OCI-LY1 (cell line): ENCODE measurements at regions not wholly inside any gene's neighbourhood (a gene's known extent, or its start where the extent isn't known, plus 50 kb on each side); places are given as distances from the start of the nearest gene placed in this dataset.

Source experiments
- H2AFZ ChIP-seq: fragments of 200-600 bp; sonication (generic), shearing (Covaris generic); 2 replicates; pipeline ENCODE4 v1.6.0; 2014; ENCODE audit warnings: antibody characterized with exemption, mild to moderate bottlenecking, low read length
- H3F3A ChIP-seq: fragments of 200-600 bp; sonication (generic), shearing (Covaris generic); 2 replicates; pipeline ENCODE4 v1.6.0; 2014; ENCODE audit warnings: mild to moderate bottlenecking, antibody characterized with exemption, low read length, moderate library complexity; ENCODE audit not compliant: insufficient read depth
- H3K27ac ChIP-seq: fragments of 200-600 bp; sonication (generic); 2 replicates; pipeline ENCODE4 v1.5.1; 2014; ENCODE audit warnings: low read length, mixed run types, mild to moderate bottlenecking, low read depth; ENCODE audit not compliant: poor library complexity, severe bottlenecking
- H3K27me3 ChIP-seq: fragments of 200-600 bp; sonication (generic); 2 replicates; pipeline ENCODE4 v1.6.0; 2014; ENCODE audit warnings: antibody characterized with exemption, mild to moderate bottlenecking, low read length, moderate library complexity; ENCODE audit not compliant: insufficient read depth
- H3K36me3 ChIP-seq: fragments of 200-600 bp; sonication (generic); 2 replicates; pipeline ENCODE4 v1.6.1; 2014; ENCODE audit warnings: mild to moderate bottlenecking, antibody characterized with exemption, low read length, moderate library complexity, mixed read lengths; ENCODE audit not compliant: insufficient read depth
- H3K4me1 ChIP-seq: fragments of 200-600 bp; sonication (generic); 2 replicates; pipeline ENCODE4 v1.5.1; 2014; ENCODE audit warnings: mild to moderate bottlenecking, low read length, moderate library complexity; ENCODE audit not compliant: insufficient read depth, severe bottlenecking
- H3K4me2 ChIP-seq: fragments of 200-600 bp; sonication (generic), shearing (Covaris generic); 2 replicates; pipeline ENCODE4 v1.6.1; 2014; ENCODE audit warnings: low read length
- H3K4me3 ChIP-seq: fragments of 200-600 bp; sonication (generic); 2 replicates; pipeline ENCODE4 v1.5.1; 2014; ENCODE audit warnings: low read length, low read depth, mild to moderate bottlenecking, mixed read lengths; ENCODE audit not compliant: poor library complexity, severe bottlenecking
- H3K79me2 ChIP-seq: fragments of 200-600 bp; shearing (Covaris generic); 2 replicates; pipeline ENCODE4 v1.6.1; 2016; ENCODE audit warnings: mixed run types, low read length, mixed read lengths; ENCODE audit not compliant: insufficient read depth
- H3K9ac ChIP-seq: fragments of 200-600 bp; sonication (generic), shearing (Covaris generic); 2 replicates; pipeline ENCODE4 v1.6.1; 2014; ENCODE audit warnings: mild to moderate bottlenecking, low read length, mixed read lengths
- H3K9me2 ChIP-seq: fragments of 200-600 bp; sonication (generic), shearing (Covaris generic); 2 replicates; pipeline ENCODE4 v1.6.1; 2014; ENCODE audit warnings: low read depth, mild to moderate bottlenecking, low read length, mixed read lengths
- H3K9me3 ChIP-seq: fragments of 200-600 bp; shearing (Covaris generic); 2 replicates; pipeline ENCODE4 v1.6.1; 2014; ENCODE audit warnings: low read length, mixed read lengths
- H4K20me1 ChIP-seq: fragments of 200-600 bp; sonication (generic), shearing (Covaris generic); 2 replicates; pipeline ENCODE4 v1.6.0; 2016; ENCODE audit warnings: mild to moderate bottlenecking, low read length; ENCODE audit not compliant: insufficient read depth
- EZH2 ChIP-seq: fragments of 200-600 bp; sonication (generic), shearing (Covaris generic); IDR thresholded peaks from 2 replicates; pipeline ENCODE4 v1.8.0; 2017; ENCODE audit warnings: borderline replicate concordance, mixed run types, mild to moderate bottlenecking, antibody characterized with exemption, low read length, moderate library complexity, mixed read lengths
- TF ChIP-seq, protein P1 (sequence below): fragments of 200-600 bp; sonication (generic), shearing (Covaris generic); IDR thresholded peaks from 2 replicates; pipeline ENCODE4 v1.5.1; 2017; ENCODE audit warnings: mild to moderate bottlenecking, antibody characterized with exemption, low read length, moderate library complexity, mixed read lengths

- H3K27me3 ChIP-seq = no peaks in the 10 kb centered on the region
- H3K4me3 ChIP-seq = no peak overlapping the region
- no peaks in the 10 kb centered on the region for H3F3A ChIP-seq
- TF ChIP-seq, protein P1, sequence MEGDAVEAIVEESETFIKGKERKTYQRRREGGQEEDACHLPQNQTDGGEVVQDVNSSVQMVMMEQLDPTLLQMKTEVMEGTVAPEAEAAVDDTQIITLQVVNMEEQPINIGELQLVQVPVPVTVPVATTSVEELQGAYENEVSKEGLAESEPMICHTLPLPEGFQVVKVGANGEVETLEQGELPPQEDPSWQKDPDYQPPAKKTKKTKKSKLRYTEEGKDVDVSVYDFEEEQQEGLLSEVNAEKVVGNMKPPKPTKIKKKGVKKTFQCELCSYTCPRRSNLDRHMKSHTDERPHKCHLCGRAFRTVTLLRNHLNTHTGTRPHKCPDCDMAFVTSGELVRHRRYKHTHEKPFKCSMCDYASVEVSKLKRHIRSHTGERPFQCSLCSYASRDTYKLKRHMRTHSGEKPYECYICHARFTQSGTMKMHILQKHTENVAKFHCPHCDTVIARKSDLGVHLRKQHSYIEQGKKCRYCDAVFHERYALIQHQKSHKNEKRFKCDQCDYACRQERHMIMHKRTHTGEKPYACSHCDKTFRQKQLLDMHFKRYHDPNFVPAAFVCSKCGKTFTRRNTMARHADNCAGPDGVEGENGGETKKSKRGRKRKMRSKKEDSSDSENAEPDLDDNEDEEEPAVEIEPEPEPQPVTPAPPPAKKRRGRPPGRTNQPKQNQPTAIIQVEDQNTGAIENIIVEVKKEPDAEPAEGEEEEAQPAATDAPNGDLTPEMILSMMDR = no peak
- TF ChIP-seq EZH2 = no peak
- no peak overlapping the region for H2AFZ ChIP-seq
- H3K9me2 ChIP-seq = no peaks in the 10 kb centered on the region
- no peaks in the 10 kb centered on the region for H3K36me3 ChIP-seq
- H3K4me1 ChIP-seq = no peaks in the 10 kb centered on the region
- no peaks in the 10 kb centered on the region for H3K79me2 ChIP-seq
- no peak overlapping the region for H3K27ac ChIP-seq
- H4K20me1 ChIP-seq = no peaks in the 10 kb centered on the region
- H3K9ac ChIP-seq = no peak overlapping the region
- no peaks in the 10 kb centered on the region for H3K9me3 ChIP-seq
- no peak overlapping the region for H3K4me2 ChIP-seq
Measured at GRCh38 chr4:27270435-27270834, 409.8 kb downstream of the STIM2 start.

GRCh38 chr4:27271555-27271954 lies 410.9 kb downstream of the STIM2 start:
- H3K9me3 ChIP-seq = no peaks in the 10 kb centered on the region
- H3K4me3 ChIP-seq = no peak overlapping the region
- no peaks in the 10 kb centered on the region for H4K20me1 ChIP-seq
- H3K4me1 ChIP-seq = no peaks in the 10 kb centered on the region
- H3K4me2 ChIP-seq = no peak overlapping the region
- TF ChIP-seq EZH2 = no peak
- TF ChIP-seq, protein P1 = no peak
- no peak overlapping the region for H3K27ac ChIP-seq
- no peaks in the 10 kb centered on the region for H3K27me3 ChIP-seq
- H3F3A ChIP-seq = no peaks in the 10 kb centered on the region
- no peaks in the 10 kb centered on the region for H3K79me2 ChIP-seq
- H2AFZ ChIP-seq = no peak overlapping the region
- H3K9me2 ChIP-seq = no peaks in the 10 kb centered on the region
- H3K9ac ChIP-seq = no peak overlapping the region
- H3K36me3 ChIP-seq = no peaks in the 10 kb centered on the region

DNA sequence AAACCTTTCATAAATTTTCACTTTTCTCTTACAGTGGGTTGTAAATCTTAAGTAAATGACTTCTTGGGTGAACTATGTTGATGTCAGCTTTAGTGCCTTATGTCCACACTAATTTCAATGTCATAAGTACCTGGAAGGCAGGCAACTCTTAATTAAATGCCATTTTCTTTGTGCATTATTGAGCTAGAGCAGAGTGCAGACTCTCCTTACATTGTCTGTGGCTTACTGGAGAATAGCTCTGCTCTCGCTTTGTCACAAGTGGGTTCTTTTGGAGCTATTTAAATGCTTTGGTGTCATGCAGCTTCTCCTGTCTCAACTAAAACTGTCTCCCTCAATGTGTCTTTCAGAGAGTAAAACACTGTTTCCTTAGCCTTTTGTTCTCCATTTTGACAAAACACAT lies 411.6 kb downstream of the STIM2 start:
- no peaks in the 10 kb centered on the region for H3K4me1 ChIP-seq
- TF ChIP-seq, protein P1 = no peak
- H2AFZ ChIP-seq = no peak overlapping the region
- H3K79me2 ChIP-seq = no peaks in the 10 kb centered on the region
- H3F3A ChIP-seq = no peaks in the 10 kb centered on the region
- H4K20me1 ChIP-seq = no peaks in the 10 kb centered on the region
- no peaks in the 10 kb centered on the region for H3K9me3 ChIP-seq
- H3K9ac ChIP-seq = no peak overlapping the region
- H3K9me2 ChIP-seq = no peaks in the 10 kb centered on the region
- H3K36me3 ChIP-seq = no peaks in the 10 kb centered on the region
- H3K4me3 ChIP-seq = no peak overlapping the region
- no peaks in the 10 kb centered on the region for H3K27me3 ChIP-seq
- H3K27ac ChIP-seq = no peak overlapping the region
- no peak overlapping the region for H3K4me2 ChIP-seq
